ENCODE measurements at regions not wholly inside any gene's neighbourhood (a gene's known extent, or its start where the extent isn't known, plus 50 kb on each side); places are given as distances from the start of the nearest gene placed in this dataset.

DNA sequence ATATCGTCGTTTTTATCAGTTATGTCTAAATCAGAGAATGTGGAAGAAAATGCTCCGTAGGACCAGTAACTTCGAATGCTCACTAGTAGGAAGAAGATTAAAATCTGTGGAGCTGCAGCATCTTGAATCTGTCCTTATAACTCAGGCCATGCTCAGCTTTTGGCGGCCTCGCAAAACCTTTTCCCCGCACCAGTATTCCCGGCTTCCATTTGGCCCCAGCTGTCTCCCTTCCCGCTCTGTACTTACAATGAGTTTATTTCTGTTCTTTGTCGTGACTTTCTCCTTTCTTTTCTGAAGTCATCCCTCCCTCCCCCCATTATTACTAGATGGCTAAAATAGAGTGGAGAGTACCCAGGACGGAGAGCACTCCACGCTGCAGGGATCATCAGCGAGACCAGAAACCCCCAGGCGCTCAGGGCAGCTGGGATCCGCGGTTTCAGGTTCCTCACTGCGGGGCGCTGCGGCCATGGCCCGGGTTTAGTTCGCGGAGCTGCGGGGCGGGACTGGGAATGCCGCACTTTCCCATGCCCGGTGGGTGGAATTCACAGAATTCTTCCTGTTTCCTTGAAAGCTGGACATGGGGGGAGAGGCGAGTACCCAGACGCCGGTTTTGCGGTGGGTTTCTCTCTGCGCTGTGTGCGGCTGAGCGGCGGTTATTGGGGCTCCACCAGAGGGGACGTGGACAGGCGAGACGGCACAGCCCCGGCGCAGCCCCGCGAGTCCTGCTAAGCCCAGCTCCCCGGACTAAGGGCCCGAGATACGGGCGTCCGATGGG is 183.5 kb downstream of the POM121L12 start (continued):
- TF ChIP-seq TAF1 (IDR thresholded peaks at IDR 0.05; ENCODE audit: low read depth, low read length) (no peak), CBX5 (IDR thresholded peaks at IDR 0.05; ENCODE audit: low read depth, low read length) (no peak), YY1 (IDR thresholded peaks at IDR 0.05; ENCODE audit: low read depth, low read length) (0 out of 2 replicates have a peak, but pooled peaks have one; percentile 33), HDAC2 (IDR thresholded peaks at IDR 0.05; ENCODE audit: borderline replicate concordance in 1 of 2, low read depth in 2 of 2, low read length in 2 of 2) (0 out of 4 replicates have a peak, but pooled peaks of 1 of the 2 experiments have one; percentile 67), FOSL1 (IDR thresholded peaks at IDR 0.05; ENCODE audit: insufficient read depth, low read depth, low read length) (no peak), TBP (IDR thresholded peaks at IDR 0.05; ENCODE audit: low read depth, low read length) (no peak), RNF2 (IDR thresholded peaks at IDR 0.05; ENCODE audit: borderline replicate concordance, low read depth, low read length, missing control alignments, poor library complexity, severe bottlenecking) (no peak), BACH1 (IDR thresholded peaks at IDR 0.05; ENCODE audit: low read length) (0 out of 2 replicates have a peak, but pooled peaks have one; percentile 28), POLR2AphosphoS5 (IDR thresholded peaks at IDR 0.05; ENCODE audit: low read depth, low read length) (no peak), SRF (IDR thresholded peaks at IDR 0.05; ENCODE audit: low read depth, low read length) (no peak), NRF1 (IDR thresholded peaks at IDR 0.05; ENCODE audit: low read depth, low read length) (no peak), POLR2A (IDR thresholded peaks at IDR 0.05; ENCODE audit: control extremely low read depth in 1 of 2, low read depth in 2 of 2, low read length in 2 of 2) (no peak), GABPA (IDR thresholded peaks at IDR 0.05; ENCODE audit: borderline replicate concordance, insufficient read depth, low read length) (no peak), MAFK (IDR thresholded peaks at IDR 0.05; ENCODE audit: low read depth, low read length) (no peak), ZNF274 (IDR thresholded peaks at IDR 0.05; ENCODE audit: borderline replicate concordance, extremely low read depth, low read length) (no peak), SAP30 (IDR thresholded peaks at IDR 0.05; ENCODE audit: insufficient read depth, insufficient replicate concordance, low read length) (no peak), SIRT6 (IDR thresholded peaks at IDR 0.05; ENCODE audit: low read length) (no peak), TAF7 (optimal IDR thresholded peaks at IDR 0.05; ENCODE audit: borderline replicate concordance, low read depth, low read length) (no peak)
- TF ChIP-seq, protein P1, sequence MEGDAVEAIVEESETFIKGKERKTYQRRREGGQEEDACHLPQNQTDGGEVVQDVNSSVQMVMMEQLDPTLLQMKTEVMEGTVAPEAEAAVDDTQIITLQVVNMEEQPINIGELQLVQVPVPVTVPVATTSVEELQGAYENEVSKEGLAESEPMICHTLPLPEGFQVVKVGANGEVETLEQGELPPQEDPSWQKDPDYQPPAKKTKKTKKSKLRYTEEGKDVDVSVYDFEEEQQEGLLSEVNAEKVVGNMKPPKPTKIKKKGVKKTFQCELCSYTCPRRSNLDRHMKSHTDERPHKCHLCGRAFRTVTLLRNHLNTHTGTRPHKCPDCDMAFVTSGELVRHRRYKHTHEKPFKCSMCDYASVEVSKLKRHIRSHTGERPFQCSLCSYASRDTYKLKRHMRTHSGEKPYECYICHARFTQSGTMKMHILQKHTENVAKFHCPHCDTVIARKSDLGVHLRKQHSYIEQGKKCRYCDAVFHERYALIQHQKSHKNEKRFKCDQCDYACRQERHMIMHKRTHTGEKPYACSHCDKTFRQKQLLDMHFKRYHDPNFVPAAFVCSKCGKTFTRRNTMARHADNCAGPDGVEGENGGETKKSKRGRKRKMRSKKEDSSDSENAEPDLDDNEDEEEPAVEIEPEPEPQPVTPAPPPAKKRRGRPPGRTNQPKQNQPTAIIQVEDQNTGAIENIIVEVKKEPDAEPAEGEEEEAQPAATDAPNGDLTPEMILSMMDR (IDR thresholded peaks at IDR 0.05; ENCODE audit: control extremely low read depth in 1 of 3, insufficient read depth in 1 of 3, low read depth in 1 of 3, low read length in 3 of 3) = no peak
- TF ChIP-seq, protein P2, sequence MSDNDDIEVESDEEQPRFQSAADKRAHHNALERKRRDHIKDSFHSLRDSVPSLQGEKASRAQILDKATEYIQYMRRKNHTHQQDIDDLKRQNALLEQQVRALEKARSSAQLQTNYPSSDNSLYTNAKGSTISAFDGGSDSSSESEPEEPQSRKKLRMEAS (IDR thresholded peaks at IDR 0.05) = no peak

Data from H1 (cell line).